Suppressor macrophage treated with lipopolysaccharide for 1 hour (primary cell): ENCODE measurements at regions not wholly inside any gene's neighbourhood (a gene's known extent, or its start where the extent isn't known, plus 50 kb on each side); places are given as distances from the start of the nearest gene placed in this dataset.
A peak's percentile ranks its signal among the peaks of the same experiment; 100 is the strongest.

Experiments
- DNase-seq, 3 donors: peaks; one replicate each; pipeline ENCODE4 v3.0.0-alpha.2; 2020 to 2022

GRCh38 chr11:76276046-76276780 is 69.9 kb upstream of the WNT11 start:
- no peak for DNase-seq

- no peak for DNase-seq
Observed at GRCh38 chr11:76275446-76275845, 69.1 kb upstream of the WNT11 start.

- DNase-seq = no peak
Observed at GRCh38 chr11:76271068-76271467, 64.8 kb upstream of the WNT11 start.

GRCh38 chr11:76270389-76270788 is 64.1 kb upstream of the WNT11 start:
- DNase-seq = no peak

GRCh38 chr11:76269661-76270261 is 63.5 kb upstream of the WNT11 start:
- DNase-seq = no peak

- no peak for DNase-seq
Observed at GRCh38 chr11:76269247-76269646, 62.9 kb upstream of the WNT11 start.

- DNase-seq = no peak
Observed at GRCh38 chr11:76268498-76268897, 62.2 kb upstream of the WNT11 start.

- no peak for DNase-seq
Observed at GRCh38 chr11:76267556-76267955, 61.3 kb upstream of the WNT11 start.

- DNase-seq = peak; percentile 33 to 41 (median 40)
Observed at GRCh38 chr11:76266286-76267100, 60.2 kb upstream of the WNT11 start.

GRCh38 chr11:76265771-76266241 is 59.5 kb upstream of the WNT11 start:
- no peak for DNase-seq

GRCh38 chr11:76263657-76264056 is 57.4 kb upstream of the WNT11 start:
- no peak for DNase-seq

- DNase-seq = no peak
Observed at GRCh38 chr11:76263166-76263565, 56.9 kb upstream of the WNT11 start.

- DNase-seq = no peak
Observed at GRCh38 chr11:76260296-76260925, 54.1 kb upstream of the WNT11 start.

GRCh38 chr11:76259299-76259908 is 53.1 kb upstream of the WNT11 start:
- no peak for DNase-seq

GRCh38 chr11:76257074-76257719 is 50.9 kb upstream of the WNT11 start:
- DNase-seq = no peak

GRCh38 chr11:76256448-76256847 is 50.1 kb upstream of the WNT11 start:
- DNase-seq = no peak
